Nephron progenitor cell (in vitro differentiated cells): ENCODE measurements at regions not wholly inside any gene's neighbourhood (a gene's known extent, or its start where the extent isn't known, plus 50 kb on each side); places are given as distances from the start of the nearest gene placed in this dataset.

Source experiments
- DNase-seq: peaks from one replicate; pipeline ENCODE4 v3.0.0; 2021
- H3K27ac Mint-ChIP-seq: 2 replicates; pipeline ENCODE4 v1.8.0; 2021; ENCODE audit warnings: mild to moderate bottlenecking, moderate library complexity, mixed read lengths
- H3K27me3 Mint-ChIP-seq: 2 replicates; pipeline ENCODE4 v1.8.0; 2021; ENCODE audit warnings: mild to moderate bottlenecking, low read depth, mixed read lengths; ENCODE audit not compliant: poor library complexity
- H3K36me3 Mint-ChIP-seq: 2 replicates; pipeline ENCODE4 v1.8.0; 2021; ENCODE audit warnings: low read depth, mixed read lengths
- H3K4me1 Mint-ChIP-seq: 2 replicates; pipeline ENCODE4 v1.8.0; 2021; ENCODE audit warnings: mixed read lengths
- H3K4me3 Mint-ChIP-seq: 2 replicates; pipeline ENCODE4 v1.8.0; 2021; ENCODE audit warnings: mild to moderate bottlenecking, moderate library complexity, mixed read lengths
- H3K9me3 Mint-ChIP-seq: 2 replicates; pipeline ENCODE4 v1.8.0; 2021; ENCODE audit warnings: mild to moderate bottlenecking, moderate library complexity, mixed read lengths
- CTCF ChIP-seq: fragments of 200-600 bp; sonication (generic); IDR thresholded peaks from 2 replicates; pipeline ENCODE4 v1.5.0; 2021; ENCODE audit warnings: antibody characterized with exemption

DNA sequence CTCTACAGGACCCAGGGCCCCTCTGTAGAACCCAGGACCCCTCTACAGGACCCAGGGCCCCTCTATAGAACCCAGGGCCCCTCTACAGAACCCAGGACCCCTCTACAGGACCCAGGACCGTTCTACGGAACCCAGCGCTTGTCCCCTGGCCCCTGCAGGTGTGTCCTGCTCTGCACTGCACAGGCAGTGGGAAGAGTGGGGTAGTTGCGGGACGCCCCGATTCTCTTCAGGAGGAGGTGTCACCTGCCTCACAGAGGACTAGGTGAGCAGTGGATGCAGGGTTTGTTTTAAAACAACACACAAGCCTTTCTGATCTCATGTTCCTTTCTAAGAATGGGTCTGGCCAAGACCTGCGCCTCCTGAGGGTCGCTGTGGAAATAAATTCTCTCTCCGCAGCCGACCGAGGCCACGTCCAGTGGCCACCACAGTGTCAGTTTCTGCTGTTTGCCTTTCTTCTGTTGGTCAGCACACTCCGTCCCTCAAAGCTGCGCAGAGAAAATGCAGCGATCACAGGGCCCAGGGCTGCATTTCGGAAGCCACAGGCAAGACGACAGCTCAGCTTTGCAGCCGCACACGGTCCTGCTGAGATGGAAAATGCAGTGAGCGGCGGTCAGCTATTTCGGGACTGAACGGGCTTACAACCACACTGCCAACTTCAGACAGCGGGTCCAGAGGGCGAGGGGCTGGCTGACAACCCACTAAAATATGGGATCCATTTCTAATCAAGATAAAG, 135.2 kb downstream of the DLL1 start:
- peaks cover 5% of the 10 kb centered on the region for H3K27me3 Mint-ChIP-seq
- H3K9me3 Mint-ChIP-seq, result no peaks in the 10 kb centered on the region
- DNase-seq, result no peak
- H3K4me1 Mint-ChIP-seq, result peaks cover 43% of the 10 kb centered on the region
- no peak overlapping the region for H3K27ac Mint-ChIP-seq
- H3K4me3 Mint-ChIP-seq, result no peak overlapping the region
- TF ChIP-seq CTCF, result no peak
- H3K36me3 Mint-ChIP-seq, result no peaks in the 10 kb centered on the region

DNA sequence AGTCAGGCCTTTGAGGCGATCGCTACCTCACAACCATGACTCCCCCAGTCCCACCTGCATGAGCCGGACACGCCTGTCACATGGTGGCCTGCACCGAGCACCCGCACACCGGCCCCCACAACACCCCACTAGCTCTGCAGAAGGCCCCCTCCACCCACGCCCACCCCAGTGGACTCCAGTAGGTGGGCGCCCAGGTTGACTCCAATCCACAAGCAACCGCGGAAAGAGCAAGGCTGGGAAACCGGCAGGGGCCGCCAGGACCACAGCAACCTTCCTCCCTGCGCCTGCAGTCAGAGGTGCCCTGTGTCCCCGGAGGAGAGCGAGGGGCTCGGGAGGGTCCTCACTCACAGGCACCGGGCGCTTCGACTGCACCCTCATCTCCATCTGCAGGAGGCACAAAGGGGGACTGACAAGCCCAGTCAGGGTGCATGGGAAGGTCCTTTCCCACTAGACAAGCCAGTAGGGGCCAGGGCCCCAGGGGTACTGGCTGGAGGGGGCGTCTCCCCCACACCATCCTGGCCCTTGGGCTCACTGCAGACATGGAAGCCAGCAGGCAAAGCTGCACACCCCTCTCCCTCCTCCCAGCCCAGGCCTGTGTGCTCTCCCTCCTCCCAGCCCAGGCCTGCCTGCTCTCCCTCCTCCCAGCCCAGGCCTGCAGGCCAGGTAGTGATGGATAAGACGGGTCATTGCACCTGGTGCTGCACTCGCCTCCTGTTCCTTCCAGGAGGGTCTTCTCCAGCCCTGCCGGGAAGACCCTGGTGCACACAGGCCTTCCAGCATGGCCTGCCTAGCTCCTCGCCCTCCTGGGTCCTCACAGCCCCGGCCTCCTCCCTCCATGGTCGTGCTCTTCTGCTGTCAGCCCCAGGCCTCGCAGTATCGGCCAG, 137.2 kb downstream of the DLL1 start:
- Mint-ChIP-seq H3K27me3 (peaks cover 8% of the 10 kb centered on the region), H3K9me3 (no peaks in the 10 kb centered on the region), H3K4me3 (no peak overlapping the region), H3K27ac (no peak overlapping the region), H3K4me1 (peaks cover 54% of the 10 kb centered on the region), H3K36me3 (no peaks in the 10 kb centered on the region)
- no peak for DNase-seq
- no peak for TF ChIP-seq CTCF

DNA sequence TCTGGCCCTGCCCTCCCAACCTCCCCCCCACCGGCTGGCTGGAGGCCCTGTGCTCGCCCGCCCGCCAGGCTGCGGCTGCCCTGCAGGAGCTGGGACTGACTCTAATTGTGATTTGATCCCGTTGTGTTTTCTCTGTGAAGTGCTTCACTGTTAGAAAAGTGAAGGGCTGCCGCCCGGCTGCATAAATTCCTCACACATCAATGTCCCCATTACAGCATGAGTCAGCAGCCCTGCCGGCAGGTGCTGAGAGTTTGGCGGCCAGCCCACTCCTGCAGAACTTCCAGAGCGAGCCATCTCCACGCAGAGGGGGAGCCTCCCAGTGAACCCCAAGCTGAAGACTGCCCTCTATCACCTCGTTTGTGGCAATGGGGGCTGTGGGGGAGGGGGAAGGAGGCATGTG, 137.9 kb downstream of the DLL1 start:
- Mint-ChIP-seq H3K27me3 (peaks cover 10% of the 10 kb centered on the region), H3K36me3 (no peaks in the 10 kb centered on the region), H3K4me1 (peaks cover 61% of the 10 kb centered on the region), H3K9me3 (no peaks in the 10 kb centered on the region), H3K4me3 (no peak overlapping the region), H3K27ac (no peak overlapping the region)
- no peak for DNase-seq
- TF ChIP-seq CTCF, result no peak

DNA sequence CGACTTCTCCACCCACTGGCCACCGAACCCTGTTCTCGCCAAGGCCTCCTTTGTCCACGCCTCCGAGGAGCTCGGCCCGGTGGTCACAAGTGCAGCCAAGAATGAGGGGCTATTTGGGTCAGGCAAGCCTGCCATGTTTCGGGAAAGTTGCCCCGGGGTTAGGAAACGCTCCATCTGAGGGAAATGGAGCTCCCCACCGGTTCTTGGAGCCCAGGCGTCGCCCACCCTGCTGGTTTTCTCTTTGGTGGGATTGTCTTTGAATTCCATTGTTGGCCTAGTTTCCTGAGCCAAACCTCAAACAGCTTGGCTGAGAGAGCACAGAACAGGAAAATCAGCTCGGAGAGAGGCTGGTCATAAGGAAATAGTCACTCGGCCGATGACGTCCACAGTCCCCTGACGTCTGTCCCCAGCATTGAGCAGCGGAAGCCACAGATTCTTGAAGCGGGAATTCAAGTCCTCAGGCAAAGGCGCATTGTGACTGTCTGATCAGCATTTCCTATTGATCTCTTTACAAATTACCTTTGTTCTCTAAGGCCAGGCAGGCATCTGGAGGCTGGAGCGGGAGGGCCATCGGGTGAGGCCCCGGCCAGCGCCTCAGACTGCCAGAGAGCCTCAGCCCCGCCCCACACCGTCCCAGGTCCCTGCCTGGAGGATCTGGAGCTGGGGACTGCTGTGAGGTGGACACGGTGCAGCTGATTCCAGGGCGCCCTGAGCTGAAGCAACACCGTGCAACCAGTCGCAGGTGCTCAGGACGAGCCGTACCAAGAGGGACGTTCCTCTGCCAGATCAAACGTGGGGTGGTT, 138.6 kb downstream of the DLL1 start:
- DNase-seq, result no peak
- Mint-ChIP-seq H3K27me3 (peaks cover 15% of the 10 kb centered on the region), H3K4me3 (no peak overlapping the region), H3K9me3 (no peaks in the 10 kb centered on the region), H3K4me1 (peaks cover 61% of the 10 kb centered on the region), H3K27ac (no peak overlapping the region), H3K36me3 (no peaks in the 10 kb centered on the region)
- no peak for TF ChIP-seq CTCF

DNA sequence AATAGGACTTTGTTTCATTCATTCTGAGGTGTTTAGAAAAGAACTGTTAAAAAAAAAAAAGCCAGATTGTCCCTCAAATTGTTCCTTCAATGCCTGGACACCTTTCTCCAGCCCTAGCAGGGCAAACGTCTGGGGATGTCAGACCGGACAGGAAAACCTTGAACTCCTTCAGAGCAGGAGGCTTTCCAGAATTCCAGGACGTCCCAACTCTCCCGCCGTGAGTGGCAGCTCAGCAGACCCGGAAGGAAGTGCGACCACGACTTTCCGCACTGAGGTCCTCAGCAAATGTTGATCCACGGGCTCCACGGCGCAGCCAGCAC, 139.1 kb downstream of the DLL1 start:
- Mint-ChIP-seq H3K27ac (peak overlapping the region; percentile 64), H3K9me3 (no peaks in the 10 kb centered on the region), H3K27me3 (peaks cover 15% of the 10 kb centered on the region), H3K36me3 (no peaks in the 10 kb centered on the region), H3K4me1 (peaks cover 64% of the 10 kb centered on the region), H3K4me3 (no peak overlapping the region)
- no peak for DNase-seq
- TF ChIP-seq CTCF, result no peak
